Right cardiac atrium (tissue), 5 donors: ENCODE measurements at regions not wholly inside any gene's neighbourhood (a gene's known extent, or its start where the extent isn't known, plus 50 kb on each side); places are given as distances from the start of the nearest gene placed in this dataset.

Experiments
- ATAC-seq, 2 donors: fragments of 200-7000 bp; cut with Tn5 transposase; one replicate each; pipeline versions ENCODE4 v1.8.0 to v1.9.1; 2020; ENCODE audit warnings: moderate library complexity in 2 of 2, mild to moderate bottlenecking in 1 of 2
- DNase-seq, 3 donors: peaks; one replicate each; pipeline ENCODE4 v3.0.0-alpha.2; 2020
- H3K27ac ChIP-seq: one replicate; pipeline ENCODE4 v1.5.1; 2013; ENCODE audit warnings: mild to moderate bottlenecking, low read length, control low read depth, moderate library complexity
- H3K27me3 ChIP-seq: one replicate; pipeline ENCODE4 v1.6.1; 2013; ENCODE audit not compliant: control insufficient read depth, insufficient read depth
- H3K4me1 ChIP-seq: one replicate; pipeline ENCODE4 v1.6.1; 2013; ENCODE audit warnings: low read length; ENCODE audit not compliant: control insufficient read depth, insufficient read depth
- H3K4me3 ChIP-seq: one replicate; pipeline ENCODE4 v1.5.1; 2013; ENCODE audit warnings: low read length, control low read depth
- H3K9me3 ChIP-seq: one replicate; pipeline ENCODE4 v1.6.1; 2013; ENCODE audit warnings: low read length; ENCODE audit not compliant: control insufficient read depth
- WGBS: extraction: QIAGEN DNeasy Blood & Tissue Kit; methylation state at CpG from one replicate; pipeline ENCODE4 v1.1.7; 2013; 5-methylcytosine and 5-hydroxymethylcytosine counted together
- intact Hi-C, 4 donors: fragments of 100-400 bp; cut with DNase I; formaldehyde crosslinking; loops; one replicate each; pipeline versions ENCODE4 v1.11.0 to v1.14.0; 2022 to 2023
- donor health status: healthy with polysubstance abuse.
- donor health status: DM: no; HTN: yes; CAD: no.
- donor health status: DM: no; HTN: no; CAD: no.
- donor health status: DM: no; HTN: yes; CAD: no; lungs with severe emphysema.
- donor health status: DM: yes; HTN: yes; CAD: no.

- ATAC-seq (no peak), DNase-seq (no peak)
- Histone ChIP-seq H3K27me3 (no peaks in the 10 kb centered on the region), H3K27ac (no peak overlapping the region), H3K4me3 (no peak overlapping the region), H3K4me1 (no peaks in the 10 kb centered on the region), H3K9me3 (no peaks in the 10 kb centered on the region)
- intact Hi-C loops, result no loop called here
- 64% methylated on average over 4 of the region's 4 CpGs for WGBS
Measured at GRCh38 chr4:97142893-97143292, 1000.4 kb downstream of the STPG2 start.

DNA sequence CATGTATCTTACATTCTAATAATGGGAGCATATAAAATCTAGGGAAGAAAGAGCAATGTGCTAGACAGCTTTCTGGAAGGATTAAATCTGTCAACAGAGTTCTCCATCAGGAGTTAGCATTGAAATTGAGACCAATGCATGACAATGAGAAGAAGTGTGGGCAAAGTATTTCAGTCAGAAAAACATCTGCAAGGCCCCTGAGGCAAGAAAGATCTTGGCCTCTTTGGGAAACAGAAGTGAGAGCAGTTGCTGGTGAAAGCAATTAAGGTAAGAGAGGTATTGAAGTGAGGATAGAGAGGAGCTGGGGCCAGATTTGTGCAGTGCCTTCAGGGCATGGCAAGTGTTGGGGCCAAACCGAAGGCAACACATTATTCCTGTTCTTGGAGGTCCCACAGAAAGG, 999.1 kb downstream of the STPG2 start:
- intact Hi-C loops, result no loop called here
- no peak overlapping the region for H3K27ac ChIP-seq
- H3K9me3 ChIP-seq, result no peaks in the 10 kb centered on the region
- no peaks in the 10 kb centered on the region for H3K27me3 ChIP-seq
- no peaks in the 10 kb centered on the region for H3K4me1 ChIP-seq
- WGBS, result 89% methylated on average over 1 of the region's 1 CpG
- DNase-seq, result no peak
- no peak for ATAC-seq
- H3K4me3 ChIP-seq, result no peak overlapping the region

DNA sequence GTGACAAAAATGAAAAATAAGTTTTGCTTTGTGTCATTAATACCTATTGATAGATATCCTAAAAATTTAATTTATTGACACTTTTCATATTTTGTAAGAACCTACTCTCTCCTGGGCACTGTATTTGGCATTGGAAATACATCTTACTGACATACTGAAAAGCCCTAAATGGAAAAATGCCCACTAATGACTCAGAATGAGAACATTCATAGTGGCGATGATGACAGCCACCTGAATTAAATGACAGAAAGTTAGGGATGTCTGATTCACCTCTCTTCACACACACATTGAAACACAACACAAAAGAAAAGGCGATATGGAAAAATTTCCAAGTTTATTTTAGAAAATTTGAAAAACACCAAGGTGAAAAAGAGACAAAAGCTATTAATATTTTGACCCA, 992.3 kb downstream of the STPG2 start:
- Histone ChIP-seq H3K4me1 (no peaks in the 10 kb centered on the region), H3K27me3 (no peaks in the 10 kb centered on the region), H3K27ac (no peak overlapping the region), H3K4me3 (no peak overlapping the region), H3K9me3 (no peaks in the 10 kb centered on the region)
- WGBS, result 90% methylated on average over 2 of the region's 2 CpGs
- DNase-seq (no peak), ATAC-seq (no peak)
- intact Hi-C loops, result no loop called here

DNA sequence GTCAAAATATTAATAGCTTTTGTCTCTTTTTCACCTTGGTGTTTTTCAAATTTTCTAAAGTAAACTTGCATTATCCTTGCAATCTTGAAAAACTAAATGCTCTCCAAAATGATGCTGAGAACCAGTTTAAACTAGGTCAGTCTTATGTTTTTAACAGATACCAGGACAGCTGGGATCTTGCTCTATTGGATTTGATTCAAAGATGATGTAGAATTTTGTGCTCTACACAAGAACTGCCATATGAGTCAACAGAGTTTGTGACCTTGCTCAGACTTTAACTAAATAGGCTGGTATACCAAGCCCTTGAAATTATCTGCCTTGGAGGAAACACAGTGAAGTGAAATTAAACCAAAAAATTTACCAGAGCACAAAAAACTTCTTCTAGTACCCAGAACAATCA, 991.1 kb downstream of the STPG2 start:
- H3K4me1 ChIP-seq, result no peaks in the 10 kb centered on the region
- DNase-seq, result no peak
- intact Hi-C loops, result no loop called here
- H3K27me3 ChIP-seq, result no peaks in the 10 kb centered on the region
- ATAC-seq, result no peak
- H3K27ac ChIP-seq, result no peak overlapping the region
- no peak overlapping the region for H3K4me3 ChIP-seq
- H3K9me3 ChIP-seq, result no peaks in the 10 kb centered on the region

DNA sequence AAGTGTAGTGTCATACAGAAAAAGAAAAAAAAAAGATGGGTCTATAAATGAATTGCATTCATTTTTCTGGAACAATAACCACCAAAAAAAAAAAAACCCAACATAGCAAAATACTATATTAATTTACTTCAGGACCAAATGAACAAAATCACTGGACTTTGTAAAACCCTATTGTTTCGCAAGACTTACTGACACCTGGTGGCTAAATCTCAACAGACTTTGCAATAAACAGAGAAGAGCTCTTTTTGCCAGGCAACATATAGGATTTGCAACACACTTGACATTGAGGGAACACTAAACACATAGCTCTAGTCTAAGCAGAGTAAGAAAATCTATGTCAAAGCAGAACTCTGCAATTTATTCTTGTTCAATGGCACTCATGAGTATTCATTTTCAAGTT, 990.2 kb downstream of the STPG2 start:
- no peaks in the 10 kb centered on the region for H3K4me1 ChIP-seq
- H3K27ac ChIP-seq, result no peak overlapping the region
- ATAC-seq, result no peak
- 87% methylated on average over 1 of the region's 1 CpG for WGBS
- H3K9me3 ChIP-seq, result no peaks in the 10 kb centered on the region
- H3K27me3 ChIP-seq, result no peaks in the 10 kb centered on the region
- H3K4me3 ChIP-seq, result no peak overlapping the region
- intact Hi-C loops, result no loop called here
- no peak for DNase-seq

GRCh38 chr4:97159625-97160024, 983.7 kb downstream of the STPG2 start:
- Histone ChIP-seq H3K4me3 (no peak overlapping the region), H3K4me1 (no peaks in the 10 kb centered on the region), H3K27me3 (no peaks in the 10 kb centered on the region), H3K27ac (no peak overlapping the region), H3K9me3 (no peaks in the 10 kb centered on the region)
- 78% methylated on average over 1 of the region's 1 CpG for WGBS
- no peak for DNase-seq
- no peak for ATAC-seq
- intact Hi-C loops, result no loop called here

GRCh38 chr4:97185233-97185632, 958.0 kb downstream of the STPG2 start:
- no peaks in the 10 kb centered on the region for H3K27me3 ChIP-seq
- no peak overlapping the region for H3K4me3 ChIP-seq
- DNase-seq (no peak), ATAC-seq (no peak)
- intact Hi-C loops, result no loop called here
- H3K9me3 ChIP-seq, result no peaks in the 10 kb centered on the region
- H3K4me1 ChIP-seq, result no peaks in the 10 kb centered on the region
- no peak overlapping the region for H3K27ac ChIP-seq

DNA sequence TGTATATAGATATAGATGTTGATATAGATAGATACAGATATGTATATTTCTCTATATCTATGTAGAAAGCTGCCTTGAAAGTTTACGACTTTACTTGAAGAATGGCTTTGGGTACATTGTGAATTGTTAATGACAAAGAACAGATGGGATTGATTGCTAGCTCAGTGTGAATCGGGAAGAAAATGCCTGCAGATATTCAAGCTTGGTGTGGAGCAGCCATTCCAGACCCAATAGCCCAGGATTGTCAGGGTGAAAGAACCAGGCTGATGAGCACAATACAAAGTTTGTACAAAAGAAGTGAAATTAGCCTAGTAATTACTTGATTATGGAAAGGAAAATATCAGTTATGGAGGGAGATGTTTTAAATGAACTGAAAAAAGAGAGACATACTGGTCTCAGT, 946.2 kb downstream of the STPG2 start:
- DNase-seq (no peak), ATAC-seq (no peak)
- WGBS, result 81% methylated on average over 2 of the region's 2 CpGs
- Histone ChIP-seq H3K4me3 (no peak overlapping the region), H3K4me1 (no peaks in the 10 kb centered on the region), H3K27me3 (no peaks in the 10 kb centered on the region), H3K9me3 (no peaks in the 10 kb centered on the region), H3K27ac (no peak overlapping the region)
- intact Hi-C loops, result no loop called here

DNA sequence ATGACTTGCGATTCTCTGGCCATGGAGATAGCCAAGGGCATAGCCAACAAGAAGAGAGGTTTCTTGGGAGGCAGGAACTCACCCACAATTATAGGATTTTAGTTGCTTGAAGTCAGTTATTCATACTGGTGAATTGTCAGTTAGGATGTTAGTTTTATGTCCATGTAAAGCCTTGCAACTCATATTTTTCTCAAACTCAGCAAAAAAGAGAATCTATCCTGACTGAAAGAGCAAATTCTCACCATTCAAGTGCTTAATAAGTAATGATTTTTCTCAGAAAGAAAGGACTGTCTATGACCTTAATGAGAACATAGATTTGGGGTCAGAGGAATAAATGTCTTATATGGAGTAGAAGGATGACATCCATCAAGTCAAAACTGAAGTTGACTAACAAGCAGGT, 934.5 kb downstream of the STPG2 start:
- ATAC-seq (no peak), DNase-seq (no peak)
- WGBS, result 74% methylated on average over 1 of the region's 1 CpG
- Histone ChIP-seq H3K9me3 (no peaks in the 10 kb centered on the region), H3K27ac (no peak overlapping the region), H3K4me3 (no peak overlapping the region), H3K4me1 (no peaks in the 10 kb centered on the region), H3K27me3 (no peaks in the 10 kb centered on the region)
- intact Hi-C loops, result no loop called here

- H3K4me1 ChIP-seq, result no peaks in the 10 kb centered on the region
- DNase-seq (no peak), ATAC-seq (no peak)
- no peaks in the 10 kb centered on the region for H3K9me3 ChIP-seq
- no peaks in the 10 kb centered on the region for H3K27me3 ChIP-seq
- intact Hi-C loops, result no loop called here
- WGBS, result 81% methylated on average over 5 of the region's 5 CpGs
- no peak overlapping the region for H3K4me3 ChIP-seq
- H3K27ac ChIP-seq, result no peak overlapping the region
Measured at GRCh38 chr4:97215409-97215941, 927.8 kb downstream of the STPG2 start.

DNA sequence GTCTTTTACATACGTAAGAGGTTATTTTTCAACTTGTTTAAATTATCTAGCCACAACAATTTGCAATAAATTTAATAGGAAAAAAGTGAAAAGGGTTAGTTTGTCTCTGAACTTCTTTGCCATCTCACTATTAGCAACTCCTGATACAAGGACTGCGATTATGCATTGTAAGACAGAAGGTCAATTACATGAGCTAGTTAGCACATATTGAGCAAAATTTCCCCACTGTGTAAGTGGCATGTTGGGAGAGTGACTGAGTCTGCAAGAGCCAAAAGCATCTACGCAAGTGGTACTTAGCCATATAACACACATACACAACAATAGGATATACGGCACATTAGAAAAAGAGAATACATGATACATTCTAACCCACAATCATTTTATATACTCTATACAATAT, 927.2 kb downstream of the STPG2 start:
- WGBS, result 80% methylated on average over 4 of the region's 4 CpGs
- Histone ChIP-seq H3K27me3 (no peaks in the 10 kb centered on the region), H3K27ac (no peak overlapping the region), H3K4me3 (no peak overlapping the region), H3K9me3 (no peaks in the 10 kb centered on the region), H3K4me1 (no peaks in the 10 kb centered on the region)
- intact Hi-C loops, result no loop called here
- ATAC-seq (no peak), DNase-seq (no peak)

GRCh38 chr4:97235521-97235920, 907.8 kb downstream of the STPG2 start:
- ATAC-seq (no peak), DNase-seq (no peak)
- WGBS, result 22% methylated on average over 3 of the region's 3 CpGs
- intact Hi-C loops, result no loop called here
- Histone ChIP-seq H3K4me3 (no peak overlapping the region), H3K4me1 (no peaks in the 10 kb centered on the region), H3K27me3 (no peaks in the 10 kb centered on the region), H3K9me3 (no peaks in the 10 kb centered on the region), H3K27ac (no peak overlapping the region)
